ENCODE measurements at regions not wholly inside any gene's neighbourhood (a gene's known extent, or its start where the extent isn't known, plus 50 kb on each side); places are given as distances from the start of the nearest gene placed in this dataset.

GRCh38 chr6:40172272-40172671 lies 238.0 kb upstream of the MOCS1 start:
- H3K36me3 Mint-ChIP-seq (ENCODE audit: insufficient read depth): no peaks in the 10 kb centered on the region
- H3K27ac Mint-ChIP-seq (ENCODE audit: low read depth): no peak overlapping the region
- H3K4me1 Mint-ChIP-seq: no peaks in the 10 kb centered on the region
- peaks cover 58% of the 10 kb centered on the region for H3K27me3 Mint-ChIP-seq
- no peaks in the 10 kb centered on the region for H3K9me3 Mint-ChIP-seq
- ATAC-seq (replicated peaks; ENCODE audit: extremely low read depth, poor library complexity, severe bottlenecking): no peak
- no peak overlapping the region for H3K4me3 Mint-ChIP-seq
- DNase-seq (ENCODE audit: low spot score in 2 of 2): no peak

GRCh38 chr6:40171343-40171742 lies 237.1 kb upstream of the MOCS1 start:
- Mint-ChIP-seq H3K4me3 (no peak overlapping the region), H3K9me3 (no peaks in the 10 kb centered on the region), H3K4me1 (no peaks in the 10 kb centered on the region), H3K36me3 (ENCODE audit: insufficient read depth) (no peaks in the 10 kb centered on the region), H3K27me3 (peaks cover 49% of the 10 kb centered on the region), H3K27ac (ENCODE audit: low read depth) (no peak overlapping the region)
- no peak for ATAC-seq (replicated peaks; ENCODE audit: extremely low read depth, poor library complexity, severe bottlenecking)
- DNase-seq (ENCODE audit: low spot score in 2 of 2): no peak

- ATAC-seq (replicated peaks; ENCODE audit: extremely low read depth, poor library complexity, severe bottlenecking) (no peak), DNase-seq (ENCODE audit: low spot score in 2 of 2) (no peak)
- Mint-ChIP-seq H3K4me1 (no peaks in the 10 kb centered on the region), H3K4me3 (no peak overlapping the region), H3K27me3 (peaks cover 44% of the 10 kb centered on the region), H3K27ac (ENCODE audit: low read depth) (no peak overlapping the region), H3K9me3 (no peaks in the 10 kb centered on the region), H3K36me3 (ENCODE audit: insufficient read depth) (no peaks in the 10 kb centered on the region)
Measured at GRCh38 chr6:40170856-40171255, 236.6 kb upstream of the MOCS1 start.

- no peaks in the 10 kb centered on the region for H3K4me1 Mint-ChIP-seq
- no peaks in the 10 kb centered on the region for H3K36me3 Mint-ChIP-seq (ENCODE audit: insufficient read depth)
- DNase-seq (ENCODE audit: low spot score in 2 of 2) (no peak), ATAC-seq (replicated peaks; ENCODE audit: extremely low read depth, poor library complexity, severe bottlenecking) (no peak)
- H3K27ac Mint-ChIP-seq (ENCODE audit: low read depth): no peak overlapping the region
- H3K9me3 Mint-ChIP-seq: no peaks in the 10 kb centered on the region
- H3K4me3 Mint-ChIP-seq: no peak overlapping the region
- H3K27me3 Mint-ChIP-seq: peaks cover 35% of the 10 kb centered on the region
Measured at GRCh38 chr6:40169878-40170277, 235.6 kb upstream of the MOCS1 start.

- Mint-ChIP-seq H3K4me1 (no peaks in the 10 kb centered on the region), H3K9me3 (no peaks in the 10 kb centered on the region), H3K4me3 (no peak overlapping the region), H3K36me3 (ENCODE audit: insufficient read depth) (no peaks in the 10 kb centered on the region), H3K27ac (ENCODE audit: low read depth) (no peak overlapping the region), H3K27me3 (peaks cover 56% of the 10 kb centered on the region)
- ATAC-seq (replicated peaks; ENCODE audit: extremely low read depth, poor library complexity, severe bottlenecking): no peak
- no peak for DNase-seq (ENCODE audit: low spot score in 2 of 2)
Measured at GRCh38 chr6:40166963-40167362, 232.7 kb upstream of the MOCS1 start.

- Mint-ChIP-seq H3K4me3 (no peak overlapping the region), H3K27me3 (peaks cover 41% of the 10 kb centered on the region), H3K9me3 (no peaks in the 10 kb centered on the region), H3K4me1 (no peaks in the 10 kb centered on the region), H3K36me3 (ENCODE audit: insufficient read depth) (no peaks in the 10 kb centered on the region), H3K27ac (ENCODE audit: low read depth) (no peak overlapping the region)
- DNase-seq (ENCODE audit: low spot score in 2 of 2) (no peak), ATAC-seq (replicated peaks; ENCODE audit: extremely low read depth, poor library complexity, severe bottlenecking) (no peak)
Measured at GRCh38 chr6:40165036-40165709, 230.9 kb upstream of the MOCS1 start.

GRCh38 chr6:40164345-40164755 lies 230.1 kb upstream of the MOCS1 start:
- H3K4me3 Mint-ChIP-seq: no peak overlapping the region
- H3K27ac Mint-ChIP-seq (ENCODE audit: low read depth): no peak overlapping the region
- H3K27me3 Mint-ChIP-seq: peaks cover 32% of the 10 kb centered on the region
- no peaks in the 10 kb centered on the region for H3K4me1 Mint-ChIP-seq
- ATAC-seq (replicated peaks; ENCODE audit: extremely low read depth, poor library complexity, severe bottlenecking) (no peak), DNase-seq (ENCODE audit: low spot score in 2 of 2) (no peak)
- H3K36me3 Mint-ChIP-seq (ENCODE audit: insufficient read depth): no peaks in the 10 kb centered on the region
- no peaks in the 10 kb centered on the region for H3K9me3 Mint-ChIP-seq

- DNase-seq (ENCODE audit: low spot score in 2 of 2) (no peak), ATAC-seq (replicated peaks; ENCODE audit: extremely low read depth, poor library complexity, severe bottlenecking) (no peak)
- H3K27me3 Mint-ChIP-seq: peaks cover 28% of the 10 kb centered on the region
- H3K4me1 Mint-ChIP-seq: no peaks in the 10 kb centered on the region
- no peaks in the 10 kb centered on the region for H3K9me3 Mint-ChIP-seq
- no peaks in the 10 kb centered on the region for H3K36me3 Mint-ChIP-seq (ENCODE audit: insufficient read depth)
- no peak overlapping the region for H3K27ac Mint-ChIP-seq (ENCODE audit: low read depth)
- H3K4me3 Mint-ChIP-seq: no peak overlapping the region
Measured at GRCh38 chr6:40163924-40164323, 229.7 kb upstream of the MOCS1 start.

- no peaks in the 10 kb centered on the region for H3K4me1 Mint-ChIP-seq
- no peak for DNase-seq (ENCODE audit: low spot score in 2 of 2)
- peaks cover 30% of the 10 kb centered on the region for H3K27me3 Mint-ChIP-seq
- H3K36me3 Mint-ChIP-seq (ENCODE audit: insufficient read depth): no peaks in the 10 kb centered on the region
- no peak for ATAC-seq (replicated peaks; ENCODE audit: extremely low read depth, poor library complexity, severe bottlenecking)
- no peak overlapping the region for H3K4me3 Mint-ChIP-seq
- H3K9me3 Mint-ChIP-seq: no peaks in the 10 kb centered on the region
- H3K27ac Mint-ChIP-seq (ENCODE audit: low read depth): no peak overlapping the region
Measured at GRCh38 chr6:40162074-40162473, 227.8 kb upstream of the MOCS1 start.

GRCh38 chr6:40160826-40161225 lies 226.6 kb upstream of the MOCS1 start:
- Mint-ChIP-seq H3K27ac (ENCODE audit: low read depth) (no peak overlapping the region), H3K4me3 (no peak overlapping the region), H3K36me3 (ENCODE audit: insufficient read depth) (no peaks in the 10 kb centered on the region), H3K27me3 (peaks cover 43% of the 10 kb centered on the region), H3K9me3 (no peaks in the 10 kb centered on the region), H3K4me1 (no peaks in the 10 kb centered on the region)
- no peak for ATAC-seq (replicated peaks; ENCODE audit: extremely low read depth, poor library complexity, severe bottlenecking)
- DNase-seq (ENCODE audit: low spot score in 2 of 2): no peak

GRCh38 chr6:40159865-40160264 lies 225.6 kb upstream of the MOCS1 start:
- Mint-ChIP-seq H3K36me3 (ENCODE audit: insufficient read depth) (no peaks in the 10 kb centered on the region), H3K4me3 (no peak overlapping the region), H3K4me1 (no peaks in the 10 kb centered on the region), H3K27me3 (peaks cover 52% of the 10 kb centered on the region), H3K9me3 (no peaks in the 10 kb centered on the region), H3K27ac (ENCODE audit: low read depth) (no peak overlapping the region)
- no peak for DNase-seq (ENCODE audit: low spot score in 2 of 2)
- no peak for ATAC-seq (replicated peaks; ENCODE audit: extremely low read depth, poor library complexity, severe bottlenecking)

GRCh38 chr6:40152701-40153436 lies 218.6 kb upstream of the MOCS1 start:
- Mint-ChIP-seq H3K27ac (ENCODE audit: low read depth) (no peak overlapping the region), H3K27me3 (peaks cover 63% of the 10 kb centered on the region), H3K9me3 (no peaks in the 10 kb centered on the region), H3K4me3 (no peak overlapping the region), H3K4me1 (no peaks in the 10 kb centered on the region), H3K36me3 (ENCODE audit: insufficient read depth) (no peaks in the 10 kb centered on the region)
- no peak for ATAC-seq (replicated peaks; ENCODE audit: extremely low read depth, poor library complexity, severe bottlenecking)
- DNase-seq (ENCODE audit: low spot score in 2 of 2): no peak

- Mint-ChIP-seq H3K9me3 (no peaks in the 10 kb centered on the region), H3K4me1 (no peaks in the 10 kb centered on the region), H3K27ac (ENCODE audit: low read depth) (no peak overlapping the region), H3K27me3 (peaks cover 63% of the 10 kb centered on the region), H3K4me3 (no peak overlapping the region), H3K36me3 (ENCODE audit: insufficient read depth) (no peaks in the 10 kb centered on the region)
- DNase-seq (ENCODE audit: low spot score in 2 of 2): no peak
- ATAC-seq (replicated peaks; ENCODE audit: extremely low read depth, poor library complexity, severe bottlenecking): no peak
Measured at GRCh38 chr6:40152196-40152595, 217.9 kb upstream of the MOCS1 start.
